Muscle of leg (tissue), 3 donors: ENCODE measurements at regions not wholly inside any gene's neighbourhood (a gene's known extent, or its start where the extent isn't known, plus 50 kb on each side); places are given as distances from the start of the nearest gene placed in this dataset.

ENCODE experiments used
- DNase-seq: peaks from one replicate; pipeline ENCODE4 v3.0.0; 2013
- H3K27ac ChIP-seq: one replicate; pipeline ENCODE4 v1.5.1; 2013; ENCODE audit warnings: mild to moderate bottlenecking, low read length, control low read depth
- H3K27me3 ChIP-seq: one replicate; pipeline ENCODE4 v1.6.1; 2013; ENCODE audit warnings: low read length; ENCODE audit not compliant: control insufficient read depth, insufficient read depth
- H3K36me3 ChIP-seq: one replicate; pipeline ENCODE4 v1.6.1; 2013; ENCODE audit warnings: low read length; ENCODE audit not compliant: control insufficient read depth, insufficient read depth
- H3K4me1 ChIP-seq: one replicate; pipeline ENCODE4 v1.6.1; 2013; ENCODE audit warnings: low read length; ENCODE audit not compliant: control insufficient read depth, insufficient read depth
- H3K4me3 ChIP-seq: one replicate; pipeline ENCODE4 v1.5.1; 2013; ENCODE audit warnings: low read length, control low read depth
- H3K9me3 ChIP-seq: replicated peaks from 2 replicates; pipeline ENCODE4 v1.6.1; 2013; ENCODE audit warnings: low read depth, low read length; ENCODE audit not compliant: control insufficient read depth
- WGBS: methylation state at CpG from one replicate; pipeline ENCODE4 v1.1.5; 2013; ENCODE audit warnings: missing lambda C conversion rate; ENCODE audit not compliant: insufficient coverage; 5-methylcytosine and 5-hydroxymethylcytosine counted together

GRCh38 chr6:14645221-14645620 is 527.6 kb downstream of the CD83 start:
- Histone ChIP-seq H3K4me3 (no peak overlapping the region), H3K4me1 (peaks cover 12% of the 10 kb centered on the region), H3K36me3 (no peaks in the 10 kb centered on the region), H3K27me3 (peaks cover 3% of the 10 kb centered on the region), H3K9me3 (no peaks in the 10 kb centered on the region), H3K27ac (no peak overlapping the region)
- no peak for DNase-seq
- WGBS, result 80% methylated on average over 1 of the region's 5 CpGs

DNA sequence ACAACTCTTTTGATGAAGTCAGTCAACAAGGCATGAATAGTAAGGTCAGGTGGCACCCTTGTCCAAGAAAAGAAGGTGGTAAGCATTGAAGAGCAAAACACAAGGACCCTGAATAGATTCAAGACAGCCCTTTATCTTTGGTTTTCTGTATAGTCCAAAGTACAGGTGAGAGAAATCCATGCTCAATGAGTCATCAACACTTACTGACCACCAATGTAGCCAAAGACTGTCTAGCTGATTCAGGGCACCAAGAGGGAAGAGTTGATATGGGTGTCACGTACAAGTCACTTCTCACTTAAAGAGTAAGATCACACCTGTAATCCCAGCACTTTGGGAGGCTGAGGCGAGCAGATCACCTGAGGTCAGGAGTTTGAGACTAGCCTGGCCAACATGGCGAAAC is 528.3 kb downstream of the CD83 start:
- Histone ChIP-seq H3K36me3 (no peaks in the 10 kb centered on the region), H3K9me3 (no peaks in the 10 kb centered on the region), H3K4me3 (no peak overlapping the region), H3K4me1 (peaks cover 8% of the 10 kb centered on the region), H3K27me3 (peaks cover 3% of the 10 kb centered on the region), H3K27ac (no peak overlapping the region)
- DNase-seq, result no peak
- WGBS, result no CpG with 5 or more reads among the region's 3 CpGs

DNA sequence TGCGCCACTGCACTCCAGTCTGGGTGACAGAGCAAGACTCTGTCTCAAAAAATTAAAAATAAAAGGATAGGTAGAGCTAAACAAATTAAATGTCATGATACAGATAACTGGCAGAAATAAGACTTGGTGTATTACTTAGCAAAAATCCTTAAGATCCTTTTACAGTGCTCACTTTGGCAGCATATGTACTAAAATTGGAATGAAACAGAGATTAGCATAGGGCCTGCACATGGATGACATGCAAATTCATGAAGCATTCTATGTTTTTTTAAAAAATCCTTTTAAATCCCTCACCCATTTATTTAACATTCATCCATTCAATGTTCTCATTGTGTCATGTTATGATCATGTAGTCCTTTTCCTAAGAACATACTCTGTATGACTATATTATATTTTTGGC is 528.8 kb downstream of the CD83 start:
- Histone ChIP-seq H3K36me3 (no peaks in the 10 kb centered on the region), H3K4me1 (peaks cover 6% of the 10 kb centered on the region), H3K4me3 (no peak overlapping the region), H3K27ac (no peak overlapping the region), H3K9me3 (no peaks in the 10 kb centered on the region), H3K27me3 (peaks cover 3% of the 10 kb centered on the region)
- WGBS, result no CpG with 5 or more reads among the region's 1 CpG
- no peak for DNase-seq

GRCh38 chr6:14647357-14647756 is 529.8 kb downstream of the CD83 start:
- Histone ChIP-seq H3K9me3 (no peaks in the 10 kb centered on the region), H3K4me1 (no peaks in the 10 kb centered on the region), H3K4me3 (no peak overlapping the region), H3K36me3 (no peaks in the 10 kb centered on the region), H3K27ac (no peak overlapping the region), H3K27me3 (peaks cover 5% of the 10 kb centered on the region)
- 53% methylated on average over 5 of the region's 6 CpGs for WGBS
- peak; percentile 84 for DNase-seq

GRCh38 chr6:14652536-14652935 is 535.0 kb downstream of the CD83 start:
- H3K36me3 ChIP-seq, result no peaks in the 10 kb centered on the region
- no peak overlapping the region for H3K4me3 ChIP-seq
- no peaks in the 10 kb centered on the region for H3K9me3 ChIP-seq
- H3K4me1 ChIP-seq, result peaks cover 3% of the 10 kb centered on the region
- H3K27me3 ChIP-seq, result peaks cover 4% of the 10 kb centered on the region
- no peak overlapping the region for H3K27ac ChIP-seq
- DNase-seq, result no peak

DNA sequence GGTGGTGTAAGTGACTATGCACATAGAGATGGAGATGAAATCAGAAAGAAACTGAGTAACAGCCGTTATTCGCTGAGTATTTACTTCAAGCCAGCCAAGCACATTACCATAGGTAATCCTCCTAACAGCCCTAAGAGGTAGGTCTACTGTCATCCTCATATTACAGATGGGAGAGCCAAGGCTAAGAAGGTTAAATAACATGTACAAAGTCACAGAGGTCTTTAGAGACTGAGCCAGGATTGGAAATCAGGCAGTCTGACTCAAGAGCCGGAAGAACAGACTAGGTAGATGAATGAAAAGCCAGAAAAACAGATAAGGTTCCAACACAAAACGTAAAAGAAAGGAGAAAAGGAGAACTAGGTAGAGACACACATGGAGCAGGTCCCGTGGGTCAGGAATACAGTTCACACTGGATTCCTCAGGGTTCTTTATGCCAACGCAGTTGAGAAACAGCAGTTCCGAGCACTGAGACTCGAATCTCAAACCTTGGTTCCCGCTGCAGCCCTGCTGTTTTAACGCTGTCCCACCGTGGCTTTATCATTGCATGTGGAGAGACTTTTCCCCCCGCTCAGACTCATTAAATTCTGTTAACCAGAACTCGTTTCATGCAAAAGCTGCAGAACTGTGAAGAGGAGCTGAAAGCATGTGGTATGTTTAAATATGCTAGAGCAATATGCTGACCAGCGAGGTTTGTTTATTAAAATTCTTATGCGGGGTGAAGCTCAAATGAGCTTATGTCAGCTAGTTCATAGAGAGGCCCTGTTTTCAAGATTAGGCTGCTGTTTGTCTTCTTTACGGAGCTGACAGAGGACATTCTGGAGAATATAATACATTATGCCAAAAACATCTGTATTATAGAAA is 537.9 kb downstream of the CD83 start:
- 41% methylated on average over 10 of the region's 16 CpGs for WGBS
- Histone ChIP-seq H3K27ac (no peak overlapping the region), H3K27me3 (peaks cover 7% of the 10 kb centered on the region), H3K4me1 (peaks cover 3% of the 10 kb centered on the region), H3K9me3 (no peaks in the 10 kb centered on the region), H3K4me3 (no peak overlapping the region), H3K36me3 (no peaks in the 10 kb centered on the region)
- DNase-seq, result no peak

GRCh38 chr6:14656078-14656521 is 538.5 kb downstream of the CD83 start:
- Histone ChIP-seq H3K36me3 (no peaks in the 10 kb centered on the region), H3K4me3 (no peak overlapping the region), H3K27ac (peak overlapping the region; percentile 21), H3K9me3 (no peaks in the 10 kb centered on the region), H3K4me1 (peaks cover 3% of the 10 kb centered on the region), H3K27me3 (peaks cover 7% of the 10 kb centered on the region)
- DNase-seq, result peak; percentile 43
- WGBS, result no CpG with 5 or more reads among the region's 4 CpGs

- H3K9me3 ChIP-seq, result no peaks in the 10 kb centered on the region
- no peak for DNase-seq
- peaks cover 3% of the 10 kb centered on the region for H3K4me1 ChIP-seq
- no peak overlapping the region for H3K27ac ChIP-seq
- 63% methylated on average over 2 of the region's 4 CpGs for WGBS
- no peak overlapping the region for H3K4me3 ChIP-seq
- peaks cover 7% of the 10 kb centered on the region for H3K27me3 ChIP-seq
- no peaks in the 10 kb centered on the region for H3K36me3 ChIP-seq
These were observed 539.1 kb downstream of the CD83 start for GRCh38 chr6:14656649-14657048.

- no peak for DNase-seq
- Histone ChIP-seq H3K27me3 (peaks cover 5% of the 10 kb centered on the region), H3K4me1 (peaks cover 3% of the 10 kb centered on the region), H3K4me3 (no peak overlapping the region), H3K9me3 (no peaks in the 10 kb centered on the region), H3K36me3 (no peaks in the 10 kb centered on the region), H3K27ac (no peak overlapping the region)
- 83% methylated on average over 2 of the region's 2 CpGs for WGBS
These were observed 540.5 kb downstream of the CD83 start for GRCh38 chr6:14658030-14658429.

GRCh38 chr6:14658886-14659561 is 541.5 kb downstream of the CD83 start:
- H3K9me3 ChIP-seq, result no peaks in the 10 kb centered on the region

More at GRCh38 chr6:14658886-14659561, 541.5 kb downstream of the CD83 start:
- WGBS, result 40% methylated on average over 6 of the region's 6 CpGs
- Histone ChIP-seq H3K4me1 (peaks cover 3% of the 10 kb centered on the region), H3K27ac (no peak overlapping the region), H3K4me3 (no peak overlapping the region), H3K27me3 (peaks cover 5% of the 10 kb centered on the region), H3K36me3 (no peaks in the 10 kb centered on the region)
- no peak for DNase-seq
